ENCODE measurements at regions not wholly inside any gene's neighbourhood (a gene's known extent, or its start where the extent isn't known, plus 50 kb on each side); places are given as distances from the start of the nearest gene placed in this dataset.
"Not testable (repeated sequence)": the region's sequence is repeated elsewhere in the genome, so short reads cannot be mapped to it uniquely, and the experiment has no call there.

DNA sequence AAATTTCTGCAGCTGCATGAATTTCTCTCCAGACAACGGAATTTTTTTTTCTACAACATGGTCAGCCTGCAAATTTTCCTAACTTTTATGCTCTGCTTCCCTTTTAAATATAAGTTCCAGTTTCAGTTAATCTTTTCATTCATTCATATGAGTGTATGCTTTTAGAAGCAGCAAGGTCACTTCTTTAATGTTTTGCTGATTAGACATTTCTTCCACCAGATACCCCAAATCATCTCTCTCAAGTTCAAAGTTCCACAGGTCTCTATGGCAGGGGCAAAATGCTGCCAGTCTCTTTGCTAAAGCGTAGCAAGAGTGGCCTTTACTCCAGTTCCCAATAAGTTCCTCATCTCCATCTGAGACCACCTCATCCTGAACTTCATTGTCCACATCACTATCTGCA lies 205.6 kb upstream of the GRM7 start:
- DNase-seq = no peak

GRCh38 chr3:6657591-6657990 lies 203.3 kb upstream of the GRM7 start:
- no peak for DNase-seq

DNA sequence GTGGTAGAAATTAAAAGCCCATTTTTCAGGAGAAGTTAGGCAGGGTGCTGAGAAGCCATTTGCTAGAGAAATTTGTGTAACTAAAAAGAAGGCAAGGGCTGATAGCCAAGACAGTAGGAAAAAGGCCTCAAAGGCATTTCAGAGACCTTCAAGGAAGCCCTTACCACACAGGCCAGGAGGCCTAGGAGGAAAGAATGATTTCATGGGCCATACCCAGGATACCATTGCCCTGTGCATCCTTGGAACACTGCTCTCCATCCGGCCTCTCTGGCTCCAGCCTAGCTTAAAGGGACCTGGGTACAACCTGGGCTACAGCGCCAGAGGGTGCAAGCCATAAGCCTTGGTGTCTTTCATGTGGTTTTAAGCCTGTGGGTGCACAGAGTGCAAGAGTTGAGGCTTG lies 193.6 kb upstream of the GRM7 start:
- DNase-seq = no peak

GRCh38 chr3:6671363-6671762 lies 189.6 kb upstream of the GRM7 start:
- DNase-seq = no peak

DNA sequence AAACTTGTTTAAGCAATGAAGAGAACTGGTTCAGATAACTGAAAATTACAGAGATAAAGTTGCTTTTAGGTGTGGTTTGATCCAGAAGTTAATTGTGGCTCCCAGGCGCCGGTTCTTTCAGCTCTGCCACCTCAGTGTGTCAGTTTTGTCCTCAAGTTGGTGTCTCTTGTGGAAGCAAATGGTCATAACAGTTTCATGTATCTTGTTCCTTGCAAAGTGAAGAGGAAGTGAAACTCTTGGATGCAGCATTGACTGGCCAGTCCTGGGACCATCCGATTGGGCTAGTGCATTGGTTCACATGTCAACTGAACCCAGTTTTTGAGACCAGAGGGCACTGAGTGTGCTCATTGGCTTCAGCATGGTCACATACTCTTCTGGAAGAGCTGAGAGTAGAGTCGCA lies 181.4 kb upstream of the GRM7 start:
- no peak for DNase-seq

GRCh38 chr3:6680119-6680806 lies 180.7 kb upstream of the GRM7 start:
- DNase-seq = no peak

DNA sequence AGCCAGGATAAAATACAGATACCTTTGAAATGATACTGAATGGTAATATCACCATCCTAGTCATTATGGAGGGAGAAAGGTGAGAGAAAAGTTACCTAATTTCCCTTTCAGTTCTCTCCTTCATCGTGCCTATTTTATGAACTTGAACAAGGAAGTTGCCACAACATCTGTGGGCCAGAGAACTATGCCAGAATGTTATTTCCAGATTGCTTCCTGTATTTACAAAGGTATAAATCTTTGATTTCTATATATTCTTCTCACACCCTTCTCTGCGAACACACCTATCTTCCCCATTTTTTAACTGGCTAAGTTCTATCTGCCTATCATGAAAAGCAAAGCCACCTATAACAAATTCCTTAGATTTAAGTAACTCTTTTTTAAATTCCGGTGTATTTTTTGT lies 163.6 kb upstream of the GRM7 start:
- no peak for DNase-seq

DNA sequence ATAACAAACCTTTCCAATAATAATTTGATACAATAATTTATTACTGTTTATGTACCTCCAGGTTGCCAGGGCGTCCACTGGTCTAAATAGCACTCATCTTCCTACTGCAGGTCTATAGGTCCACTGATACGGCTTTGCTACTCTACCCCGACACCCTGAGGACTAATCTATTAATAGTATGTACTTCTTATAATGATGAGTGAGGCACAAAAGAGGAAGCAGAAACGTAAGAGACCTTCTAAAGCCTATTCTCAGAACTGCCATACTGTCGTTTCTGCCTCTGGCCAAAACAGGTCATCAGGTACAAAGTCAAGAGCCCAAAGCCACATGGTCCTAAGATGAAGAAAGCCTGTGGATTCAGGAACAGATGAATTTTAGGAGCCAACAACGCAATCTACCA lies 163.2 kb upstream of the GRM7 start:
- no peak for DNase-seq

DNA sequence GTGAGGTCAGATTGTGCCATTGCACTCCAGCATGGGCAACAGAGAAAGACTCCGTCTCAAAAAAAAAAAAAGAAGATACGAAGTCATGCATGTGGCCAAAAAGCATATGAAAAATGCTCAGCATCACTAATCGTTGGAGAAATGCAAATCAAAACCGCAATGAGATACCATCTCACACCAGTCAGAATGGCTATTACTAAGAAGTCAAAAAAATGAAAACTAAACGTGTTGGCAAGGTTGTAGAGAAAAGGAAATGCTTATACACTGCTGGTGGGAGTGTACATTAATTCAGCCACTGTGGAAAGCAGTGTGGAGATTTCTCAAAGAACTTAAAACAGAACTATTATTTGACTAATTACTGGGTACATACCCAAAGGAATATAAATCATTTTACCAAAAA lies 156.1 kb upstream of the GRM7 start:
- not testable (repeated sequence) for DNase-seq

DNA sequence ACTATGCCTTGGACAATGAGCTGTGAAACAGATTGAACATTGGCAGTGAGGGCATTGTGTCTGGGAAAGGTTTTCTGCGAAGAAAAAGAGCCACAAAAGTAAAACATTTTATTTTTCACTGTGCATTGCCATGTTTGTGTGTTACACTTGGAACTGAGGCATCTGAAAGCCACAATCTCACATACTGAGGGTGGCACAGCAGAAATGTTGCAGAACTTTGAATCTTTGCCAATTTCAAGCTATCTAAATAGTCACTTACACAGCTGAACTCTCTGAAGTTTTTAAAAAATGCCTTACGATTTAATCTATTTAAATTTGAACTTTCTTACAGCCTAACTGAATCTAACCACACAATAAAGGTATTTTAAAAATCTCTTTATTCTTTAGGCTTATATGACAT lies 154.1 kb upstream of the GRM7 start:
- no peak for DNase-seq

DNA sequence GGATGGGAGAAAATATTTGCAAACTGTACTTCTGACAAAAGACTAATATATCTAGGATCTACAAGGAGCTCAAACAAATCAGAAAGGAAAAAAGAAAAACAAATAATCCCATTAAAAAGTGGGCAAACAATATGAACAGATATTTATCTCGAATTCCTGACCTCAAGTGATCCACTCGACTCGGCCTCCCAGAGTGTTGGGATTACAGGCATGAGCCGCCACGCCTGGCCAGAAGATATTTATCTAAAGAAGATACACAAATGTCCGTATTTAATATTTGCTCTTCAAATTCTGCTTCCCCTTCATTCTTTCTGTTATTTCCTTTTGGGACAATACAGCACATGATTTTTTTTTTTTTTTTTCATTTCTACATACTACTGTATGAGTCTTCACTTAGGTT lies 151.7 kb upstream of the GRM7 start:
- DNase-seq = no peak

- no peak for DNase-seq
Observed at GRCh38 chr3:6714962-6715361, 146.0 kb upstream of the GRM7 start.

DNA sequence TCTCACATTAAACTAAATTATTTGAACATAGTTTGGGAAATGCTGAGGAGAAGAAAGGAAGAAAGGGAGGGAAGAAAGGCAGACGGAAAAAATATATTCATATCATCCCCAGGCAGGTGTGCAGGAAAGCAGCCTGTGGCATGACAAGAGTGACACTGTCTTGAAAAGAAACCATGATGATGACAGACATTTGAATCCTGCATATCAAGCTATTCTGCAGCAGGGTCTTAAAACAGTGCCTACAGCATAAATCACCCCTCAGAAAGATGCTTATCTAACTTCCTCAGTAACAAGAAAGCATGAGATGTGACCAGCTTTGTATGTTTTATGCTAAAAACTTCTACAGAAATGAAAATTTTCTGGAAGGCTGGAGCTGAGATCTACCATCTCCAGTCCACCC lies 144.5 kb upstream of the GRM7 start:
- no peak for DNase-seq

- no peak for DNase-seq
Observed at GRCh38 chr3:6717026-6717943, 143.6 kb upstream of the GRM7 start.

- no peak for DNase-seq
Observed at GRCh38 chr3:6719999-6720398, 140.9 kb upstream of the GRM7 start.

GRCh38 chr3:6721491-6721890 lies 139.4 kb upstream of the GRM7 start:
- no peak for DNase-seq

DNA sequence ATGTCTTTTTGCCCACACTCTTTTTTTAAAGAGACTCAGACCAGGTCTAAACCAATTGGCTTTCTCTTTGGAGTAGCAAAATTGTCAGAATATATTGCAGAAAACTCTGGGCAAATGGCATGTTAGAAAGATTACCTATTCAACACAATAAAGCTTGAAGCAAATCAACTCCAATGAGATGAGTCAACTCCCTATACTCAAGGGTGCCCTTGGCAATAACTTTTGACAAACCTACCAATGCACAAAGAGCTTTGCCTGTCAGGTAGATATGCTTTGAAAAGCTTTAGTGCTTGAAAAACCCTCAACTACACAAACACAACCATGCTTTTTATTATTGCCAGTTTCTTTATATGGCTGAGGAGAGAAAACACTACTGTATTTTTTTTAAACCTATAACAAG lies 137.7 kb upstream of the GRM7 start:
- no peak for DNase-seq

GRCh38 chr3:6726811-6727210 lies 134.1 kb upstream of the GRM7 start:
- no peak for DNase-seq

DNA sequence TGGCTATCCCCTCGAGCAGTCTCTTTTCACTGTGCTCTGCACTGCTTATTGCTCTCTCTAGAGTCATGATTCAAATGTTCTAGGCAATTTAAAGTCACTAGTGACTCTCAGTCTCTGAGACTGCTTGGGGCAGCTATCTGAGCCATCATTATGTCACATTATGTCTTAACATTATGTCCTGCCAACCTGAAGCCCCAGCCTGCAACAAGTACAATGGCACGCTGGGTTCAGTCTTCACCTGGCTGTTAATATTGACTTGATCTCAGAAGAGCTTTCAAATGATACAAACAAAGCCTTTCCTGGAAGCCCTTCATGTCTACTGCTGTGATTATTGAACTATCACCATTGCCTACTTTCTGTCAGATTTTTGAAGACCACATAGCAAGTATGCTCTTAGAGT lies 128.1 kb upstream of the GRM7 start:
- no peak for DNase-seq

DNA sequence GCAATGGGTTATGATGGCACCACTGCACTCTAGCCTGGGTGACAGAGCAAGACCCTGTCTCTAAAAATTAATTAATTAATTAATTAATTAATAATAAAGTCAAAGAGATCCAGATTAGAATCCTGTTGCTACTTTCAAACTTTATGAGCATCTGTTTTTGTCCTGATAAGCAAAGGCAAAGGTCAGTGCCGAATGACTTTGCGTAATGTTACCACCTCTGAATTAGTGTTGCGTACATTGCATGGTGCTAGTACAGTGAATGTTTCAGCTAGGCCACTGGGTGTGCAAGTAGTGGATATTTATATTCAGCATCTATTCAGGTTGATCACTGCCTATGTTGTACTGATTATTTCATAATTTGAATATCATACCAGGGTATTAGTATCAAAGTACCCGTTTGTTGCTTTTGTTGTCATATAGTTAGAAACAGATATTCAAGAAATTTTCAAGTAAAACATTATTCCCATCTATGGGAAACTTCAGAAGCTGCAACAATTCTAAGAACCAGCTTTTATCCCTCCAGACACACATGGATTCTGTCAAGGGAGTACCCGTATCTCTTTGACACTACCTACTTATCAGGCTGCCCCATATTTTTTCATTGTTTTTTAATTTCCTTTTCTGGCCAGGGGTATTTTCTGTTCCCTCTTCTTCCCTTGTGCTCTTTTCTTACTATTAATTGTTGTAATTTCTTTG lies 127.1 kb upstream of the GRM7 start:
- DNase-seq = no peak

DNA sequence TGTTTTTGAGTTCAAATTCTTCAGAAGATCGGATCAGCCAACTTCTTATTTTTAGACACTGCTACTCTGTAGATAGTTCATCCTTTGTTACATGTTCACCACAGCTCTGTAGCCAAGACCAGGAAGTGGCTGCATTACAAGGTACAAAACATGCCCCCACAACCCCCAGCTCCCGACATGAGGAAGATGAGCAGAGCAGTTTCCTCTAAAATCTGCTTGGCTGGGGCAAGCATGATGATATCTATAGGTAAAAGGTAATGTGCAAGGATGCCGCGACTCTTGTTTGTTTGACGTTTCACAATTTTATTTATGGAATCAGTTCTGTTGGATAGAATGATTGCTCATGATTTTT lies 126.5 kb upstream of the GRM7 start:
- no peak for DNase-seq

DNA sequence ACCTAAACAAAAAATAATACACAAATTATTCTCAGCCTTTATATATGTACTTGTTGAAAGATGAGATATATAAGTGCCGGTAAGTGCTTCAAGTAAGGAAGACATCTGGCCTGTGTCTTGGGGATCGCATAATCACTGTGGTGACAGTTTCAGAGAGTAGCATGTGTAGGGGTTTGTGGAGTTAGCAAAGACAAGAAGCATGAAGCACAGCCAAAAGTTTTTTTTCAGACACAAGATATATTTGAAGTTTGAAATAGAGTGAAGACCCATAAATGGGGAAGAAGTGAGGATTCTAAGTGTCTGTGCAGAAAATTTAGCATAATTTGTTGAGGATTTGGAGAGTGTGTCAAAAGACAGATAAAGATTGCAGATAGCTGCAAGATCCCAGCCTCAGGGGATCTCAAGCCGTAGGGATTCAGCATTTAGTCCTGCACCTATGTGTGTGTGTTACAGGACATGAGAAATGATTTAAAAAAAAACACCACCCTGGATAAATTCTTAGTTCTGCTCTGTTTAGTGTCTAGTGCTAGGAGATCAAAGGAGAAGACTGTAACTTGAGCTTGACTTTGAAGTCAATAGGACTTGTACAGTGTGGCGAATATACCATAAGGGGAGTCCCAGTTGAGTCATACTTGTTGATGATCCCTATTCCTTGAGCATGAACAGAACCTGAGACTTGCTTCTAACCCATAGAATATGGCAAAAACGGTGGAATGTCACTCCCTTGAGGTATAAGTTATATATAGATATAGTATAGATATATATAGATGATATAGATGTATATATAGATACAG lies 123.9 kb upstream of the GRM7 start:
- DNase-seq = no peak

DNA sequence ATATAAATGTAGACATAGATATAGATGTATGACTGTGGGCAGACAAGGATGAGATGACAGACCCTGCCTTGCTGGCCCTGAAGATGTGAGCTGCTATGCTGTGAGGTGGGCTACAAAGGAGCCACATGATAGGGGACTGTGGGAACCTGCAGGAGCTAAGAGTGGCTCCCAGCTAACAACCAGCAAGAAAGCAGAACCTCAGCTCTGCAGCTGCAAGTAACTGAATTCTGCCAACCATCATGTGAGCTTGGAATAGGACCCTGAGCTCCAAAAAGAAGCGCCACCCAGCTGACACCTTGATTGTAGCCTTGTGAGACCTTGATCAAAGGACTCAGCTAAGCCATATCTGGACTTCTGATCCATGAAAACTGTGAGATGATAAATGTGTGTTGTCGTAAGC lies 123.3 kb upstream of the GRM7 start:
- DNase-seq = no peak

All from CD4-positive, alpha-beta T cell treated with Interleukin-4 for 4 hours (primary cell).